Transverse colon (tissue), 4 donors: ENCODE measurements at regions not wholly inside any gene's neighbourhood (a gene's known extent, or its start where the extent isn't known, plus 50 kb on each side); places are given as distances from the start of the nearest gene placed in this dataset.

Source experiments
- CTCF ChIP-seq, 5 experiments: fragments of 200-600 bp in 3 of 5; fragments of 450-650 bp in 2 of 5; sonication (generic) in 3 of 5; IDR thresholded peaks; 1 replicate in 2 of 5; 2 replicates in 3 of 5; pipeline ENCODE4 v1.5.1; 2016 to 2017; ENCODE audit warnings: antibody characterized with exemption in 5 of 5, inconsistent platforms in 3 of 5, mild to moderate bottlenecking in 2 of 5, moderate library complexity in 1 of 5
- EP300 ChIP-seq: sonication (generic); formaldehyde crosslinking; IDR thresholded peaks from one replicate; pipeline ENCODE4 v1.6.1; 2017; ENCODE audit warnings: antibody characterized with exemption, low read depth
- POLR2A ChIP-seq: fragments of 450-650 bp; IDR thresholded peaks from one replicate; pipeline ENCODE4 v1.6.1; 2016; ENCODE audit warnings: antibody characterized with exemption, mild to moderate bottlenecking, moderate library complexity
- POLR2AphosphoS5 ChIP-seq, 3 donors: sonication (generic); formaldehyde crosslinking; IDR thresholded peaks; one replicate each; pipeline ENCODE4 v1.6.1; 2016; ENCODE audit warnings: antibody characterized with exemption in 3 of 3

GRCh38 chr13:52916486-52916990, 68.1 kb upstream of the PCDH8 start:
- no peak for TF ChIP-seq POLR2A
- no peak for TF ChIP-seq CTCF (IDR thresholded peaks at IDR 0.05)
- no peak for TF ChIP-seq POLR2AphosphoS5 (IDR thresholded peaks at IDR 0.05)
- TF ChIP-seq EP300: no peak
